WI38 (cell line): ENCODE measurements at regions not wholly inside any gene's neighbourhood (a gene's known extent, or its start where the extent isn't known, plus 50 kb on each side); places are given as distances from the start of the nearest gene placed in this dataset.

Experiments
- H3K4me3 ChIP-seq: 2 replicates; pipeline ENCODE4 v1.5.1; 2011; ENCODE audit warnings: low read depth, mild to moderate bottlenecking, control low read depth, low read length
- TF ChIP-seq, protein P1 (sequence below): IDR thresholded peaks from 2 replicates; pipeline ENCODE4 v1.5.1; 2012; ENCODE audit warnings: low read depth, mild to moderate bottlenecking, control low read depth, low read length

- TF ChIP-seq, protein P1, sequence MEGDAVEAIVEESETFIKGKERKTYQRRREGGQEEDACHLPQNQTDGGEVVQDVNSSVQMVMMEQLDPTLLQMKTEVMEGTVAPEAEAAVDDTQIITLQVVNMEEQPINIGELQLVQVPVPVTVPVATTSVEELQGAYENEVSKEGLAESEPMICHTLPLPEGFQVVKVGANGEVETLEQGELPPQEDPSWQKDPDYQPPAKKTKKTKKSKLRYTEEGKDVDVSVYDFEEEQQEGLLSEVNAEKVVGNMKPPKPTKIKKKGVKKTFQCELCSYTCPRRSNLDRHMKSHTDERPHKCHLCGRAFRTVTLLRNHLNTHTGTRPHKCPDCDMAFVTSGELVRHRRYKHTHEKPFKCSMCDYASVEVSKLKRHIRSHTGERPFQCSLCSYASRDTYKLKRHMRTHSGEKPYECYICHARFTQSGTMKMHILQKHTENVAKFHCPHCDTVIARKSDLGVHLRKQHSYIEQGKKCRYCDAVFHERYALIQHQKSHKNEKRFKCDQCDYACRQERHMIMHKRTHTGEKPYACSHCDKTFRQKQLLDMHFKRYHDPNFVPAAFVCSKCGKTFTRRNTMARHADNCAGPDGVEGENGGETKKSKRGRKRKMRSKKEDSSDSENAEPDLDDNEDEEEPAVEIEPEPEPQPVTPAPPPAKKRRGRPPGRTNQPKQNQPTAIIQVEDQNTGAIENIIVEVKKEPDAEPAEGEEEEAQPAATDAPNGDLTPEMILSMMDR: no peak
- no peak overlapping the region for H3K4me3 ChIP-seq
Observed at GRCh38 chr18:39751921-39752320, 2186.3 kb upstream of the CELF4 start.

DNA sequence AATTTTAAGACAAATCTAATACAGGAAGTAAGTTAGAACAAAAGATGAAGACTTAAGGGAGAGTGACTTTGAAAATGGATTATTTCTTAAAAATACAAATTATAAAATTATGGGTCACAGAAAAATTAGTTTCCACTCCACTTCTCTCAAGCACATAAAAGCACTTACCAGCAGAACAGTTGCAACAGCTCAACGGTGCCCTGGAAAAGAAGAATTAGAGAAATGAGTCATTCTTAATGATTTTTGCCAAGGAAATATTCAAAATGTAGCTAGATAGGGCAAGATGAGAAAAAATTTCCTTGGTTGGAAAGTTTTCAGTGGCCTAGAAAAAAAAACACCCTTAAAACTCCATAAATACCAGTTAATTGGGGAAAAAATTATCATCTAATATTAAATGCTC is 2185.6 kb upstream of the CELF4 start:
- no peak overlapping the region for H3K4me3 ChIP-seq
- TF ChIP-seq, protein P1: no peak

DNA sequence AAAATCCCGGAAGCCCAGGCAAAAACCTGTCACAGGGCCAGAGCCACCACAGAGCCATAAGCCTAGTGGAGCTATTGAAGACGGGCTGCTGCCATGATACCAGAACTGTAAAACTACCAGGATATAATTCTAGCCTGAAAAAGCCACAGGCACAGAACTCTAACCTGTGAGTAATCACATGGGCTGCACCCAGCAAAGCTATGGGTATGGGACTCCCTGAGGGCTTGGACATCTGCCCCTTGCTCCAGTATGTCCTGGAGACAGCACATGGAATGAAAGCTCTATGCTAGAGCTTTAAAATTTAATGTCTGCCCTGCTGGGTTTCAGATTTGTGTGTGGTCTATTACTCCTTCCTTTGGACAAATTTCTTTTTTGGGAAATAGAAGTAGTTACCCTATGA is 2183.6 kb upstream of the CELF4 start:
- TF ChIP-seq, protein P1: no peak

GRCh38 chr18:39748727-39749126 is 2183.1 kb upstream of the CELF4 start:
- TF ChIP-seq, protein P1: no peak
- no peak overlapping the region for H3K4me3 ChIP-seq

More for the DNA sequence above, 2183.6 kb upstream of the CELF4 start:
- no peak overlapping the region for H3K4me3 ChIP-seq

- TF ChIP-seq, protein P1: no peak
Observed at GRCh38 chr18:39746201-39746600, 2180.6 kb upstream of the CELF4 start.

DNA sequence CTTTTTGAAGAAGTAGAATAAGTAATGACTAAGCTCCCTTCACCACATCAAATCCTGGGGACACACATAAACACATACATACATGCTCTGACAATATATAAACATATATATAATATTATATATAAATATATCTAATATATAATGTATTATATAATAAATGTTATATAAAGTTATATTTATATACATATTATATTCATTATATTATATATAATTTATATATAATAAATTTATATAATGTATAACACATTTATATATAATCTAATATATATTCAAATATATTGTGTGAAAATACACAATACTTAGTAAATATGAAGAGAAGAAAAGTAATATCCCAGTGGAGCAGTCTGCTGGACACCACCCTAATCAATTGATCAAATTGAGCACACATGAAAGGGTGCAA is 2177.9 kb upstream of the CELF4 start:
- no peak overlapping the region for H3K4me3 ChIP-seq
- TF ChIP-seq, protein P1: no peak

More at GRCh38 chr18:39746201-39746600, 2180.6 kb upstream of the CELF4 start:
- H3K4me3 ChIP-seq: no peak overlapping the region

- no peak overlapping the region for H3K4me3 ChIP-seq
- TF ChIP-seq, protein P1: no peak
Observed at GRCh38 chr18:39741755-39742466, 2176.3 kb upstream of the CELF4 start.
